HK-2 (cell line): ENCODE measurements at regions not wholly inside any gene's neighbourhood (a gene's known extent, or its start where the extent isn't known, plus 50 kb on each side); places are given as distances from the start of the nearest gene placed in this dataset.
"Not testable (repeated sequence)": the region's sequence is repeated elsewhere in the genome, so short reads cannot be mapped to it uniquely, and the experiment has no call there.

ENCODE experiments used
- DNase-seq: peaks from one replicate; pipeline ENCODE4 v3.0.0-alpha.2; 2018; ENCODE audit not compliant: unreplicated experiment

- no peak for DNase-seq
Observed at GRCh38 chr3:15903759-15904720, 106.3 kb upstream of the ANKRD28 start.

DNA sequence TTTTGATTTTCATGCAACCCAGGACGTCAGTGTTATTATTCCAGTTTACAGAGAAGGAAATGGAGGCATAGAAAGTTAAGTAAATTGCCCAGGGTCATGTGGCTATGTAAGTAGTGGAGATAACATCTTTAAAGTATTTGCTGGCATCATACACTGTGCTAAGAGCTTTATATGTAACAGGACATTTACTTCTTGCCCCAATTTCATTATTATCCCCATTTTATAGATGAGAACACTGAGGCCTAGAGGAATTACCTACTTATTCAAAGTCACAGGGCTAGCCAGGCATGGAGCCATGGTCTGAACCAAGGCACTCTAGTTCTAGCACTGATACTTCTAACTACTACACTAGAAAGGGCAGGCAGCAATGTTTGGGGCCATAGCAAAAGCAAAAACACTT, 107.3 kb upstream of the ANKRD28 start:
- no peak for DNase-seq

- DNase-seq = not testable (repeated sequence)
Observed at GRCh38 chr3:15907403-15907802, 109.6 kb upstream of the ANKRD28 start.

GRCh38 chr3:15918988-15919387, 121.2 kb upstream of the ANKRD28 start:
- no peak for DNase-seq

- DNase-seq = no peak
Observed at GRCh38 chr3:15919971-15920370, 122.2 kb upstream of the ANKRD28 start.

DNA sequence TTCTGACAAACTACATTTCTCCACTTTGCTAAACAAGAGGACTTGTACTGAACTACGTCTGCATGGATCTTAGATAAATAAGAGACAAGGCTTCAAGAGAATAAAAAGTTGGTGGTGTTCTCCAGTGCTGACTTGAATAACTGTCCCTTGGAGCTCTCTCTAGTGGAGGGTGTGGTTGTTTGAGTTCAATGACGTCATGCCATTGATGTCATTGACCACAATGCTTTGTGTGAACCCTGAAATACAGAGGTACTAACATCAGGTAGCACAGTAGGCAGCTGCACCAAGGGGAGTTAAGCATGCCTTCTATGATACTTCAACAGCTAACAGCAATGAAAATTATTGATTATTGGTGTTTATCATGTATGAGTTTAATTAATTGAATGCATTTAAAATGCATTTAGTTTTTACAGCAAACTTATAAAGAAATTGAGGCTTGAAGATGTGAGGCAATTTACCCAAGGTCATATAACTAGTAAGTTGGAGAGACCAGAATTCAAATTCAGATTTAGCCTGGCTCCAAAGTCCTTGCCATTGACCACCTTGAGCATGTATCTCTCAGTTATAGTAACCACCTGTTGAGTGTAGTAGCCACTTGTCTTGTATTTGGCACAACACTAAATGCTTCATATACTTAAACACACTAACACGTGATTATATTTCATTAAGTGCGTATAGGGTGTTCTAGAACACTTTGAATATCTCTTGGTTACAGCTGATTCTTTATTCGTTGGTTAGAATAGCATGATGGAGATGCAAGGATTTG, 126.0 kb upstream of the ANKRD28 start:
- no peak for DNase-seq

DNA sequence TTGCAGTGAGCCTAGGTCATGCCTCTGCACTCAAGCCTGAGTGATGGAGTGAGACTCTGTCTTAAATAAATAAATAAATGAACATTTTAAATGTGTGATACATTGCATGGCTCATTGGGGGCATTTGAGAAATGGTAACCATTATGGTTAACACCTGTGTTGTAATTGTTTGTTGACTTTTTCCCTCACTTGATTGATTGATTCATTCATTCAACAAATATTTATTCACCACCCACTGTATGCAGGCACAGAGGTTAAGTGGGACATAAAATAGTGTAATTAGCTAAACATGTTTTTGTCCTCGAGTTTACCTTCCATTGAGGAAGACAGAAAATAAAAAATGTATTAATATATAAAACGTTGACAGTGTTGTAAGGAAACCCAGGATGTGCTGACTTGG, 127.1 kb upstream of the ANKRD28 start:
- DNase-seq = no peak

GRCh38 chr3:15926871-15927270, 129.1 kb upstream of the ANKRD28 start:
- DNase-seq = no peak

- DNase-seq = no peak
Observed at GRCh38 chr3:15927969-15928368, 130.2 kb upstream of the ANKRD28 start.

DNA sequence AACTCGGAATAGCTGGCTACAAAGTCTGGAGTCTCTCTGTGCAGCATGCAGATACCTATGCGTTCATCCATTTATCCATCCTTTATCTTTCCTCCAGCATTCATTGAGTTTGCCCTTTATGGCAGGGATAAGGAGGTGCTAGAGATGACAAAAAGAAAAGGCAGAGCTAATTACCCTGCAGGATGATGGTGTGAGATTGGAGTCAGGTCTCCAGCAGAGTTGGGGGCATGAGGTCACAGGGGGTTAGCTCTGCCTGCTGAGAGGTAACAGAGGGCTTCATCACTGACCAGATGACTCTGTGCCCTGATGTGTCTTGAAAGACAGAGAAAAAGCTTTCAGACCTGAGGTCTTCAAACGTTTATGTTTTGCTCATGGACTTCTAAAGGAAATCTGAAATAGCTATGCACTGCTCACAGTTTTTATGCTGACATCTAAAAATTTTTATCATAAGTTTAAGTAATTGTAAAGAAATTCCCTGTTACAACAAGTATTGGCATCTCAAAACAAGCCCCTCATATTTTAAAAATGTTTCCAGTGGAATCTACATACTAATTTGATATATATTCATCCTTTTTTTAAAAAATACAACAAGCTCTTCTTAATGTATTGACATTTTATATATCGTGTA, 132.3 kb upstream of the ANKRD28 start:
- DNase-seq = no peak

DNA sequence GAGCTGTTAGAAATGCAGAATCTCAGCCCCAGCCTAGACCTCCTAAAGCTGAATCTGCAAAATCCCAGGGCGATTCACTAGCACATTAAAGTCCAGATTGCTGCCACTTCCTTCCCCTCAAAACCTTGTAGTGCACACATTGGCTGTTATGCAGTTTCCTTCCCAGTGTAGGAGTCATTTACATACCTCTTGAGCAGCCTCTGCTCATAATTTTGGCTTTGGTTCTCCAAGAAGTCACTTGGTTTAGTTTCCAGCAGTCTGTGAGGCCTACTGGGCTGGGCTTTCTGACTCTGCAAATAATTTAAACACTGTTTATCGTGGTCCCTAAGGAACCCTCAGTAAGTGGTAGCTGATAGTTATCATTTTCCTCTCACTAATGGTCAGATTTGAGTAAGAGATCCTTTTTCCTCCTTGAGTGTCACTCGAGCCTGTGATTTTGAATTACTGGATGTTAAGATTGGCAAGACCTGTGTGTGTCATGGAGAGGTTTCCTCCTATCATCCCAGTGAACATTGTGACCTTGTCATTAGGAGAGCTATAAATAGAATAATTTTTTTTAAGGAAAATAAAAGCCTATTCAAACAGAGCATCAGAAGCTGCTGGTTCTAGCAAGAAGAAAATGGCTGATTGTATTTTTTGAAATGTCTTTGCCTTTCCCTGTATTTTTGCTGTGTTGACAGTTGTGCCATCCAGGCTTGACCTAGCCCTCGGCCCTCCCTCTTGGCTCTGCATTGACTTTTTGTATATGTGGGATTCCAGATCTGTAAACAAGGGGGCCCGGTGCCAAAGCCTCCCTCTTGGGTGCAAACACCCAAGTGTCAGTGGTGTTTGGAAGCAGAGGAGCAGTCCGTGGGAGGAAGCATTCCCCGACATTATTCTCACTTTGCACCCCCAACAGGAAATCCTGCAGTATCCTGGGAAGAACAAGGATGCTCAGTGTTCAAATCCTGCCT, 134.8 kb upstream of the ANKRD28 start:
- no peak for DNase-seq

DNA sequence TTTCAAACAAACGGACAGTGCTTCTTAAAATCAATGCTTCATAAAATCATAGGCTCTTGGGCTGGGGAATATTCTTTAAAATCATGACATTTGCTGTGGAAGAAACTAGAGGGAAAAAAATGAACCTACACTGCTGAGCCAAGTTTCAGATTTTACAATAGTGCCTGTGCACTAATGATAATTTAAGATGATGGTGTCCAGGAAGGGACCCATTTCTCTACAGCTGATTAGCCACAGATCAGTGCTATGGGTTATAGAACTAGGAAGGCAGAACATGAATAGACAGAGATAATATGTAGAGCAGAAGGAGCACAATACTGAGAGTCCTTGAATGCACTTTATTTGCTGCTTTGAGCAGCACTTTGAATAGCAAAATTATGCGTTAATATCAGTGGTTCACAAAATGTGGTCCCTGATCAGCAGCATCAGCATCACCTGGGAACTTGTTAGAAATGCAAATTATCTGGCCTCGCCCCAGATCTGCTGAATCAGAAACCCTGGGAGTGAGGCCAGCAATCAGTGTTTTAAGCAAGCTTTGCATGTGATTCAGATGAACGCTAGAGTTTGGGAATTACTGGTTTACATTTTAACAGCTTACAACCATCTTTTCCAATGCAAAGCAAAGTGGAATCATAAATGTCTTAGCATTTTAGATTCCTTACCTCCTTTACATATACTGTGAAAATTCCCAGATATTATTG, 135.8 kb upstream of the ANKRD28 start:
- no peak for DNase-seq

- DNase-seq = no peak
Observed at GRCh38 chr3:15934389-15935195, 136.8 kb upstream of the ANKRD28 start.

DNA sequence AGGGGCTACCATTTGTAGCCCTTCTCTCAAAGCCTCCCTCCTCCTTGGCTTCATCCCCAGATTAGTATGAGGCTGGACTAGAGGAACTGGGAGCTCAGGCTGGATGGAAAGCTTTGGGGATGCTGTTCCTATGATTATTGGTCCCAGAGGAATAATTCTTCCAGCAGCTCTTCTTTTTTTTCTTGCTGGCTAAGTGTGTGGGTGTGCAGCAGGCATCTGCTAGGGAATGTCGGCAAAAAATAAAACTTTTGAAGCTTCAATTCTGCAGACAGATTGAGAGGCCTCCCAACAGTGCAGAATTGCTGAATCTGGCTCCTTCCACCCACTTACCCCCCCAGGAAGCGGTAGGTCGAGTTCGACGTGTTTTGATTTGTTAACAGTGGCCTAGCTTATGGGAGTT, 138.5 kb upstream of the ANKRD28 start:
- DNase-seq = no peak

DNA sequence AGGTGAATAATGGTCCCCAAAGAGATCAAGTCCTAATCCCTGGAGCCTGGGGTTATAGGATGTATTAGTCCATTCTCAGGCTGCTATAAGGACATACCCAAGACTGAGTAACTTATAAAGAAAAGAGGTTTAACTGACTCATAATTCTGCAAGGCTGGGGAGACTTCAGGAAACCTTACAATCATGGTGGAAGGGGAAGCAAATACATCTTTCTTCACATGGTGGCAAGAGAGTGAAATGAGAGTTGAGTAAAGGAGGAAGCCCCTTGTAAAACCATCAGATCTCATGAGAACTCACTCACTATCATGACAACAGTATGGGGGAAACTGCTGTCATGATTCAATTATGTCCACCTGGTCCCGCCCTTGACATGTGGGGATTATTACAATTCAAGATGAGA, 142.9 kb upstream of the ANKRD28 start:
- DNase-seq = no peak

- not testable (repeated sequence) for DNase-seq
Observed at GRCh38 chr3:15941457-15941856, 143.7 kb upstream of the ANKRD28 start.

DNA sequence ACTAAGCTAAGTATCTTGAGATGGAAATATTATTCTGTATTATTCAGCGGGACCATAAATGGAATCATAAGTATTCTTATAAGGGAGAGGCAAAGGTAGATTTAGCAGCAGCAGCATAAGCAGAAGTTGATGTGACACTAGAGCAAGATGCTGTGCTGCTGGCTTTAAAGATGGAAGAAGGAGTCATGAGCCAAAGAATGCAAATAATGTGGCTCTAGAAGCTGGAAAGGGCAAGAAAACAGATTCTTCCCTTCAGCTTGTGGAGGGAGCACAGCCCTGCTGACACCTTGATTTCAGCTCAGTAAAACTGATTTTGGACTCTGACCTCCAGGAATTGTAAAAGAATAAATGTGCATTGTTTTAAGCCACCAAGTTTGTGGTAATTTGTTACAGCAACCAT, 144.2 kb upstream of the ANKRD28 start:
- DNase-seq = no peak

DNA sequence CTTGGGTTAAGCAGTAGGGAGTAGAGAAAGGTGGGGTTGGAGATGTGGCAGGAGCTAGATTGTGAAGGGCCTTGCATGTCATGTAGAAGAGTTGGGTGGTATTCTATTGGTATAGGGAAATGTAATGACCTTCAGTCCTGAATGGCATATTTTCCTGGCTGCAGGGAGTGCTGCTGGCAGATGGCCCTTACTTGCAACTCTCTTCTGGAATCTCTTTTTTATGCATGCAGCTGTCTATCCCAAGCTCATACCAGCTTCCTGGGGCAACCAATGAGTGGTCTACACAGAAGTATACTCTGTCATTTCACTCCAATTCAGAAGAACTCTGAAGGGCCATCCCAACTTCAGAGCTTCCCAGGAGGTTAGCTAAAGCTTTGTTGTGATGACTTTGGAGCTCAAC, 144.7 kb upstream of the ANKRD28 start:
- no peak for DNase-seq

GRCh38 chr3:15942936-15943335, 145.2 kb upstream of the ANKRD28 start:
- no peak for DNase-seq

DNA sequence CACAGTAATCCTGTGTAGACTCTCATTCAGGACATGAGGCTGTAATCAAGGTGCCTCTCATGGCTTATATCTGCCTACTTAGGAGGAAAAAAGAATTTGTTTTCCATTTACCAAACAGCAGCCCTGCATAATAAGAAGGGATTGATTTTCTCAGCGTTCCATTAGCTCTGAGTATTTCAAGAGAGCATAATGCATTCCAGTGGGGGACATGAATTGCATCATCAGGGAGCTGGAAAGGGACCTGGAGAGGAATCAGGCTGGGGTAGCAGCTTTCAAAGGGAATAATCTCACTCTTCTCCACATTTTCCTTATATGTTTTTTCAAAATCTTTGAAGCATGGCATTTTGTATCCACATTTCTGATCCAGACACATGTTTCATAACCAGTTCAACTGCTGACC, 150.6 kb upstream of the ANKRD28 start:
- no peak for DNase-seq
